Transverse colon (tissue), 4 donors: ENCODE measurements at regions not wholly inside any gene's neighbourhood (a gene's known extent, or its start where the extent isn't known, plus 50 kb on each side); places are given as distances from the start of the nearest gene placed in this dataset.

Experiments used
- DNase-seq: peaks from one replicate; pipeline ENCODE4 v3.0.0-alpha.2; 2019
- H3K27ac ChIP-seq, 4 donors: fragments of 200-600 bp; sonication (generic); 2 replicates each; pipeline ENCODE4 v1.5.1; 2016 to 2018; ENCODE audit warnings: inconsistent platforms in 4 of 4
- H3K27me3 ChIP-seq: fragments of 200-600 bp; sonication (generic); 2 replicates; pipeline ENCODE4 v1.5.1; 2017; ENCODE audit warnings: inconsistent platforms
- H3K36me3 ChIP-seq, 4 donors: fragments of 200-600 bp; sonication (generic); 2 replicates each; pipeline ENCODE4 v1.5.1; 2017 to 2019; ENCODE audit warnings: inconsistent platforms in 4 of 4
- H3K4me1 ChIP-seq, 4 donors: fragments of 200-600 bp; sonication (generic); 2 replicates each; pipeline ENCODE4 v1.5.1; 2017 to 2020; ENCODE audit warnings: inconsistent platforms in 4 of 4
- H3K4me3 ChIP-seq, 4 donors: fragments of 200-600 bp; sonication (generic); 1 replicate in 1 of 4; 2 replicates in 3 of 4; pipeline versions ENCODE4 v1.5.1 to v1.6.1; 2017 to 2019; ENCODE audit warnings: inconsistent platforms in 4 of 4
- H3K9me3 ChIP-seq, 2 donors: fragments of 200-600 bp; sonication (generic); 2 replicates each; pipeline ENCODE4 v1.5.1; 2017 to 2019; ENCODE audit warnings: inconsistent platforms in 2 of 2
- EP300 ChIP-seq: sonication (generic); formaldehyde crosslinking; IDR thresholded peaks from one replicate; pipeline ENCODE4 v1.6.1; 2017; ENCODE audit warnings: antibody characterized with exemption, low read depth
- POLR2A ChIP-seq: fragments of 450-650 bp; IDR thresholded peaks from one replicate; pipeline ENCODE4 v1.6.1; 2016; ENCODE audit warnings: antibody characterized with exemption, mild to moderate bottlenecking, moderate library complexity
- POLR2AphosphoS5 ChIP-seq, 3 donors: sonication (generic); formaldehyde crosslinking; IDR thresholded peaks; one replicate each; pipeline ENCODE4 v1.6.1; 2016; ENCODE audit warnings: antibody characterized with exemption in 3 of 3
- WGBS, 2 donors: methylation state at CpG; one replicate each; pipeline ENCODE4 v1.1.5; 2018; ENCODE audit warnings: low coverage in 1 of 2; 5-methylcytosine and 5-hydroxymethylcytosine counted together
- in situ Hi-C, 4 donors: fragments of 200-750 bp; cut with MboI; loops; one replicate each; pipeline versions ENCODE4 v1.15.0 to v1.15.1; 2017; ENCODE audit warnings: low sequenced_read_pairs in 3 of 4, low pct_ligation_motif_present in 1 of 4, low pct_unique_long_range_greater_than_20kb in 1 of 4
- intact Hi-C: fragments of 100-400 bp; cut with DNase I; formaldehyde crosslinking; loops from one replicate; pipeline ENCODE4 v1.15.1; 2023; ENCODE audit warnings: low total_unique reads
- TF ChIP-seq, protein P1 (sequence below), 5 experiments: fragments of 200-600 bp in 3 of 5; fragments of 450-650 bp in 2 of 5; sonication (generic) in 3 of 5; IDR thresholded peaks; 1 replicate in 2 of 5; 2 replicates in 3 of 5; pipeline ENCODE4 v1.5.1; 2016 to 2017; ENCODE audit warnings: antibody characterized with exemption in 5 of 5, inconsistent platforms in 3 of 5, mild to moderate bottlenecking in 2 of 5, moderate library complexity in 1 of 5

- no peak overlapping the region for H3K27ac ChIP-seq
Observed at GRCh38 chr3:177893331-177893730, 642.9 kb upstream of the KCNMB2 start.

DNA sequence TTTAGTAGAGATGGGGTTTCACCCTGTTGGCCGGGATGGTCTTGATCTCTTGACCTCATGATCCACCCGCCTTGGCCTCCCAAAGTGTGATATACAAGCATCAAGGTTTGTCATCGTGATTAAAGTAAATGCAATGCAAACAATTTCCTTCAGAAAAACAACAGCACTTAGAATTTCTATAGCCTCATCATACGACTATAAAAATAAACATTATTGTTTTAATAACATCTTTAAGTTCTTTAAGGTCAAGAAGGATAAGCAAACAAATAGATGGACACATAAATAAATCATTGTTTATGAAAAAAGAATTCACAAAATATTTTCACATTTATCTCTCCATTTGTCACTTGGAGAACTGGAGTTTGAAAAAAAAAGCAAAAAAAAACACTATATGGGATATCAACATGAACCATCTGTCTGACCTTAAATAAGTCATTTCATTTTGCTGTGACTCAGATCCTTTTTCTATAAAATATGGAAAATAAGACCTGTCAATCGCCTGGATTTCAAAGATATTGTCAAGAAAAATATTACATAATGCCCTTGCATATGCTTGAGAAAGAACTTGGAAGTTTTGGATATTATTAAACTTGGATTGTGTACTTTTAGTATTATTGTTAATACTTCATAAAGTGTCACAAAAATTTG is 642.0 kb upstream of the KCNMB2 start:
- intact Hi-C loops (no loop called here), in situ Hi-C loops (no loop called here)
- H3K4me1 ChIP-seq, result no peaks in the 10 kb centered on the region
- H3K36me3 ChIP-seq, result no peaks in the 10 kb centered on the region
- H3K4me3 ChIP-seq, result no peak overlapping the region
- no peaks in the 10 kb centered on the region for H3K27me3 ChIP-seq
- TF ChIP-seq POLR2A (no peak), EP300 (no peak), POLR2AphosphoS5 (IDR thresholded peaks at IDR 0.05) (no peak)
- TF ChIP-seq, protein P1, sequence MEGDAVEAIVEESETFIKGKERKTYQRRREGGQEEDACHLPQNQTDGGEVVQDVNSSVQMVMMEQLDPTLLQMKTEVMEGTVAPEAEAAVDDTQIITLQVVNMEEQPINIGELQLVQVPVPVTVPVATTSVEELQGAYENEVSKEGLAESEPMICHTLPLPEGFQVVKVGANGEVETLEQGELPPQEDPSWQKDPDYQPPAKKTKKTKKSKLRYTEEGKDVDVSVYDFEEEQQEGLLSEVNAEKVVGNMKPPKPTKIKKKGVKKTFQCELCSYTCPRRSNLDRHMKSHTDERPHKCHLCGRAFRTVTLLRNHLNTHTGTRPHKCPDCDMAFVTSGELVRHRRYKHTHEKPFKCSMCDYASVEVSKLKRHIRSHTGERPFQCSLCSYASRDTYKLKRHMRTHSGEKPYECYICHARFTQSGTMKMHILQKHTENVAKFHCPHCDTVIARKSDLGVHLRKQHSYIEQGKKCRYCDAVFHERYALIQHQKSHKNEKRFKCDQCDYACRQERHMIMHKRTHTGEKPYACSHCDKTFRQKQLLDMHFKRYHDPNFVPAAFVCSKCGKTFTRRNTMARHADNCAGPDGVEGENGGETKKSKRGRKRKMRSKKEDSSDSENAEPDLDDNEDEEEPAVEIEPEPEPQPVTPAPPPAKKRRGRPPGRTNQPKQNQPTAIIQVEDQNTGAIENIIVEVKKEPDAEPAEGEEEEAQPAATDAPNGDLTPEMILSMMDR (IDR thresholded peaks at IDR 0.05), result no peak
- no peak for DNase-seq
- 79 to 83% methylated on average over 5 of the region's 5 CpGs for WGBS, 2 donors
- no peaks in the 10 kb centered on the region for H3K9me3 ChIP-seq
- no peak overlapping the region for H3K27ac ChIP-seq

More at GRCh38 chr3:177893331-177893730, 642.9 kb upstream of the KCNMB2 start:
- no peaks in the 10 kb centered on the region for H3K9me3 ChIP-seq
- no peaks in the 10 kb centered on the region for H3K27me3 ChIP-seq
- no peak overlapping the region for H3K4me3 ChIP-seq
- in situ Hi-C loops, result no loop called here
- H3K36me3 ChIP-seq, result no peaks in the 10 kb centered on the region
- no peaks in the 10 kb centered on the region for H3K4me1 ChIP-seq
- 76 to 81% methylated on average over 2 of the region's 2 CpGs for WGBS, 2 donors
- TF ChIP-seq POLR2A (no peak), POLR2AphosphoS5 (IDR thresholded peaks at IDR 0.05) (no peak), EP300 (no peak)
- TF ChIP-seq, protein P1 (IDR thresholded peaks at IDR 0.05), result no peak
- intact Hi-C loops, result no loop called here
- no peak for DNase-seq

DNA sequence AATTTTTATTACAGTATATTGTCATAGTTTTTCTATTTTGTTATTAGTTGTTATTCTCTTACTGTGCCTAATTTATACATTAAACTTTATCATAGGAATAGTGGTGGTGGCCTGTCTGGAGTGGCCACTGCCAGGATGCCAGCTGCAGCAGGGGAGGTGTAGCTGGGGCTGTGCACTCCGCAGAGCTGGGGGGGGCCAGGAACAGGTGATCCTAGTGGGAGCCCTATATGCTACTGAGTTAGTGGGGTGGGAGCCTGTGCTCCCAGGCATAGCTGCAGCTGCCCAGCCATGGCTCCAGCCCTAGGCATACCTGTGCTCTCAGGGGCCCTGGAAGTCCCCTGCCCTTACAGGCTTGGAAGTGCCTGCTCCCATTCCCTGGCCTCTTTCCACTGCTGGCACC is 638.1 kb upstream of the KCNMB2 start:
- H3K4me1 ChIP-seq, result no peaks in the 10 kb centered on the region
- no peak for TF ChIP-seq POLR2AphosphoS5 (IDR thresholded peaks at IDR 0.05)
- TF ChIP-seq, protein P1 (IDR thresholded peaks at IDR 0.05), result no peak
- TF ChIP-seq POLR2A, result no peak
- TF ChIP-seq EP300, result no peak
- no peaks in the 10 kb centered on the region for H3K27me3 ChIP-seq
- H3K4me3 ChIP-seq, result no peak overlapping the region
- intact Hi-C loops, result no loop called here
- H3K27ac ChIP-seq, result no peak overlapping the region
- H3K36me3 ChIP-seq, result no peaks in the 10 kb centered on the region
- in situ Hi-C loops, result no loop called here
- DNase-seq, result no peak
- WGBS, 2 donors, result 94% methylated on average over 1 of the region's 1 CpG; no CpG with 5 or more reads in 1 of the 2 donors
- peaks cover 7 to 13% of the 10 kb centered on the region in 2 donors for H3K9me3 ChIP-seq

DNA sequence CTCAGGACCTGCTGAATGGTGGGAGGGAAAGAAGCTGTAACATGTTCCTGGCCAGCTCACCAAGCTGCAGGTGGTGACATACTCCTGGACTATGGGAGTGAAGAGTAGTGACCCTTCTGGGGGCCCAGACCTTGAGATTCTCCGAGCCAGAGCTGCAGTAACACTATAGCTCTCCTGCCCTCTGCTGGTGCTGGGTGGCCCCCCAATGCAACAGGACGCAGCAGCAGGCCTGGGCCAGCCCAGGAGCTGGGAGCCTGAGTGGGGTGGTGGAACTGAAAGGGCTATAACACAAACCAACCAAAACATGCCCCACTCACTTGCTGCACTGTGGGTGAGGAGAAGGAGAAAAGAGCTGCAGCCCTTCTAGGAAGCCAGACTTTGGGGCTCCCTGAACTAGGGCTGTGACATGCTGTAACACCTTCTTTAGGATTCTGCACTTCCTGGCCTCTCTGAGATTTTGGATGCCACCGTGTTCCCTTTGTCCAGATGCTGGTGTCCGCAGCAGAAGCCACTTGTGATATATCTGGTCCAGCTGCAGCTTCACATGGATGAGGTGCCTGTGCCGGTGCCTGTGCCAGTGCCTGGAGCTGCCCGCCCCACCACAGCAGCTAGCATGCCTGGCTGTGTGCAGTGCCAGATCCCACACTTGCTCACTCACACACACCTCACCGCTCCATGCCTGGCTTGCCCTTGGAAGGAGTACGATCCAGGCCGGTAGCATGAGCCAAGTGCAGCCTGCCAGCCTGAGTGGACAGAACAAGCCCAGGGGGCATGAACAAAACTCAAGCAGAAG is 636.8 kb upstream of the KCNMB2 start:
- 97% methylated on average over 9 of the region's 9 CpGs; no CpG with 5 or more reads in 1 of the 2 donors for WGBS, 2 donors
- no peak overlapping the region for H3K27ac ChIP-seq
- TF ChIP-seq POLR2AphosphoS5 (IDR thresholded peaks at IDR 0.05), result no peak
- no peak for TF ChIP-seq EP300
- TF ChIP-seq, protein P1 (IDR thresholded peaks at IDR 0.05), result no peak
- no peak for TF ChIP-seq POLR2A
- peaks cover 7 to 13% of the 10 kb centered on the region in 2 donors for H3K9me3 ChIP-seq
- H3K36me3 ChIP-seq, result no peaks in the 10 kb centered on the region
- no peak overlapping the region for H3K4me3 ChIP-seq
- no peak for DNase-seq
- in situ Hi-C loops (no loop called here), intact Hi-C loops (no loop called here)
- H3K4me1 ChIP-seq, result no peaks in the 10 kb centered on the region
- H3K27me3 ChIP-seq, result no peaks in the 10 kb centered on the region
